ENCODE measurements at regions not wholly inside any gene's neighbourhood (a gene's known extent, or its start where the extent isn't known, plus 50 kb on each side); places are given as distances from the start of the nearest gene placed in this dataset.

- TF ChIP-seq EZH2 (IDR thresholded peaks at IDR 0.05; ENCODE audit: insufficient read depth, poor library complexity, severe bottlenecking): no peak
- no peak for TF ChIP-seq EZH2phosphoT487 (IDR thresholded peaks at IDR 0.05; ENCODE audit: insufficient read depth, low read depth)
These were observed 557.8 kb upstream of the LRATD1 start for GRCh38 chr2:14074691-14075090.

All from GM23248 (cell line).